H9 (cell line): ENCODE measurements at regions not wholly inside any gene's neighbourhood (a gene's known extent, or its start where the extent isn't known, plus 50 kb on each side); places are given as distances from the start of the nearest gene placed in this dataset.

Experiments
- DNase-seq: peaks from one replicate; pipeline ENCODE4 v3.0.0-alpha.2; 2017
- H2AFZ ChIP-seq: one replicate; pipeline ENCODE4 v1.6.1; 2013; ENCODE audit warnings: mild to moderate bottlenecking, low read length, control low read depth, moderate library complexity
- H2AK5ac ChIP-seq: 2 replicates; pipeline ENCODE4 v1.6.1; 2013; ENCODE audit warnings: low read length, control low read depth, mixed read lengths; ENCODE audit not compliant: insufficient read length
- H2BK120ac ChIP-seq: one replicate; pipeline ENCODE4 v1.6.1; 2013; ENCODE audit warnings: low read depth, mild to moderate bottlenecking, low read length, control low read depth, inconsistent platforms; ENCODE audit not compliant: poor library complexity, severe bottlenecking
- H2BK12ac ChIP-seq: 2 replicates; pipeline ENCODE4 v1.6.1; 2013; ENCODE audit warnings: low read length, control low read depth, mixed read lengths, low read depth; ENCODE audit not compliant: insufficient read length
- H2BK15ac ChIP-seq: 2 replicates; pipeline ENCODE4 v1.6.1; 2013; ENCODE audit warnings: low read depth, low read length, control low read depth
- H2BK20ac ChIP-seq: one replicate; pipeline ENCODE4 v1.6.1; 2013; ENCODE audit warnings: low read depth, mild to moderate bottlenecking, low read length, control low read depth, inconsistent platforms; ENCODE audit not compliant: poor library complexity, severe bottlenecking
- H2BK5ac ChIP-seq: 2 replicates; pipeline ENCODE4 v1.6.1; 2013; ENCODE audit warnings: low read length, control low read depth, mixed read lengths; ENCODE audit not compliant: insufficient read length
- H3K14ac ChIP-seq: 2 replicates; pipeline ENCODE4 v1.6.1; 2013; ENCODE audit warnings: low read length, control low read depth; ENCODE audit not compliant: insufficient read depth
- H3K18ac ChIP-seq: 2 replicates; pipeline ENCODE4 v1.6.1; 2013; ENCODE audit warnings: low read depth, mild to moderate bottlenecking, mixed read lengths, low read length, control low read depth; ENCODE audit not compliant: insufficient read length
- H3K23ac ChIP-seq: 2 replicates; pipeline ENCODE4 v1.6.1; 2013; ENCODE audit warnings: low read length, control low read depth, mixed read lengths, low read depth; ENCODE audit not compliant: insufficient read length
- H3K23me2 ChIP-seq: 2 replicates; pipeline ENCODE4 v1.6.1; 2013; ENCODE audit warnings: low read depth, mild to moderate bottlenecking, mixed read lengths, low read length, control low read depth; ENCODE audit not compliant: insufficient read length, poor library complexity, severe bottlenecking
- H3K27ac ChIP-seq: 2 replicates; pipeline ENCODE4 v1.5.1; 2013; ENCODE audit warnings: low read length, control low read depth, mixed read lengths, low read depth; ENCODE audit not compliant: insufficient read length
- H3K27me3 ChIP-seq: 2 replicates; pipeline ENCODE4 v1.6.1; 2013; ENCODE audit warnings: low read length, control low read depth, inconsistent platforms; ENCODE audit not compliant: insufficient read depth
- H3K4ac ChIP-seq: 2 replicates; pipeline ENCODE4 v1.6.1; 2013; ENCODE audit warnings: low read depth, mild to moderate bottlenecking, control low read depth, inconsistent platforms, low read length, moderate library complexity
- H3K4me1 ChIP-seq: 2 replicates; pipeline ENCODE4 v1.6.1; 2013; ENCODE audit warnings: low read length, control low read depth, inconsistent platforms; ENCODE audit not compliant: insufficient read depth
- H3K4me2 ChIP-seq: 2 replicates; pipeline ENCODE4 v1.6.1; 2013; ENCODE audit warnings: low read length, control low read depth, mixed read lengths; ENCODE audit not compliant: insufficient read length, insufficient read depth
- H3K56ac ChIP-seq: 2 replicates; pipeline ENCODE4 v1.6.1; 2013; ENCODE audit warnings: low read depth, mild to moderate bottlenecking, mixed read lengths, low read length, control low read depth; ENCODE audit not compliant: insufficient read length
- H3K79me1 ChIP-seq: 2 replicates; pipeline ENCODE4 v1.6.1; 2013; ENCODE audit warnings: low read depth, mild to moderate bottlenecking, moderate library complexity, low read length, control low read depth, inconsistent platforms; ENCODE audit not compliant: insufficient read depth, poor library complexity, severe bottlenecking
- H3K79me2 ChIP-seq: 2 replicates; pipeline ENCODE4 v1.6.1; 2013; ENCODE audit warnings: low read length, control low read depth, inconsistent platforms; ENCODE audit not compliant: insufficient read depth
- H3K9ac ChIP-seq: 2 replicates; pipeline ENCODE4 v1.6.1; 2013; ENCODE audit warnings: low read length, control low read depth, mixed read lengths; ENCODE audit not compliant: insufficient read length; ENCODE audit errors: extremely low read depth
- H3K9me3 ChIP-seq: one replicate; pipeline ENCODE4 v1.6.1; 2013; ENCODE audit warnings: low read depth, low read length, inconsistent platforms; ENCODE audit not compliant: control insufficient read depth
- H3T11ph ChIP-seq: one replicate; pipeline ENCODE4 v1.6.1; 2013; ENCODE audit warnings: mild to moderate bottlenecking, low read length, control low read depth, inconsistent platforms
- H4K20me1 ChIP-seq: one replicate; pipeline ENCODE4 v1.6.1; 2013; ENCODE audit not compliant: control insufficient read depth, insufficient read length, insufficient read depth
- H4K5ac ChIP-seq: 2 replicates; pipeline ENCODE4 v1.6.1; 2013; ENCODE audit warnings: low read depth, mild to moderate bottlenecking, mixed read lengths, low read length, control low read depth; ENCODE audit not compliant: insufficient read length
- H4K8ac ChIP-seq: replicated peaks from 2 replicates; pipeline ENCODE4 v1.6.1; 2013; ENCODE audit warnings: low read length, control low read depth, mixed read lengths, low read depth; ENCODE audit not compliant: insufficient read length
- H4K91ac ChIP-seq: 2 replicates; pipeline ENCODE4 v1.6.1; 2013; ENCODE audit warnings: low read depth, mild to moderate bottlenecking, moderate library complexity, mixed read lengths, low read length, control low read depth; ENCODE audit not compliant: insufficient read length
- H3K27ac Mint-ChIP-seq, 3 experiments: 2 replicates in 2 of 3; 3 replicates in 1 of 3; pipeline ENCODE4 v1.8.0; 2020 to 2021; ENCODE audit warnings: mixed read lengths in 3 of 3, mild to moderate bottlenecking in 1 of 3, moderate library complexity in 1 of 3
- H3K27me3 Mint-ChIP-seq: 2 replicates; pipeline ENCODE4 v1.8.0; 2021; ENCODE audit warnings: low read depth, mild to moderate bottlenecking, moderate library complexity, mixed read lengths
- H3K36me3 Mint-ChIP-seq, 3 experiments: 2 replicates in 2 of 3; 3 replicates in 1 of 3; pipeline ENCODE4 v1.8.0; 2020 to 2021; ENCODE audit warnings: low read depth in 3 of 3, mixed read lengths in 3 of 3; ENCODE audit not compliant: insufficient read depth in 1 of 3
- H3K4me1 Mint-ChIP-seq, 2 experiments: 2 replicates each; pipeline ENCODE4 v1.8.0; 2020; ENCODE audit warnings: mixed read lengths in 2 of 2
- H3K4me3 Mint-ChIP-seq, 2 experiments: 2 replicates in 1 of 2; 3 replicates in 1 of 2; pipeline ENCODE4 v1.8.0; 2020 to 2021; ENCODE audit warnings: mild to moderate bottlenecking in 2 of 2, mixed read lengths in 2 of 2, moderate library complexity in 1 of 2
- H3K9me3 Mint-ChIP-seq, 2 experiments: 2 replicates in 1 of 2; 3 replicates in 1 of 2; pipeline ENCODE4 v1.8.0; 2020; ENCODE audit warnings: mild to moderate bottlenecking in 2 of 2, mixed read lengths in 2 of 2, moderate library complexity in 1 of 2
- WGBS: extraction: QIAGEN DNeasy Blood & Tissue Kit; methylation state at CpG from one replicate; pipeline ENCODE4 v1.1.7; 2013; ENCODE audit warnings: missing lambda C conversion rate, low lambda C conversion rate, mixed read lengths; ENCODE audit not compliant: insufficient read length; ENCODE audit errors: extremely low coverage; 5-methylcytosine and 5-hydroxymethylcytosine counted together
- TF ChIP-seq, protein P1 (sequence below): fragments of 200-600 bp; sonication (generic); conservative IDR thresholded peaks from 3 replicates; pipeline ENCODE4 v1.8.0; 2021; ENCODE audit warnings: antibody characterized with exemption, mild to moderate bottlenecking

DNA sequence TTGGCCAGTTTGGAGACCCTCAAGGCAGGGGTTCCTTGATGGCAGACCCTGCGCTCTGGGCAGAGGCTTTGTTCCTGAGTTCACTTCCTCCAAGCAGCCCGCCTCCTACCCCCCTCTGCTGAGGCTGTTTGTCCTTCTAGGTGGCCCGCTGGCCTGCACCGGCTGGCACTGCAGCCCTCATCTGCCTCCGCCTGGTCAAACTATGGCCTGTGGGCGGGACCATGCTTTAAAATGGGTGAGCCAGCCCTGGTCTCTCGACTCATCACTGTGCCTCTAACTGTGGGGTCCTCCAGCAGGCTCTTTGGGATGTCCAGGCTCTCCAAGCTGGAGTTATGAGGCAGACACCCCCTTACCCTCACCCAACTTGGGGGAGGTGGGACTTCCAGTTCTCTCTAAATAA is 78.9 kb upstream of the SLC22A11 start:
- Histone ChIP-seq H3K4me1 (no peaks in the 10 kb centered on the region), H4K8ac (no peak overlapping the region), H3T11ph (no peak overlapping the region), H2AK5ac (no peak overlapping the region), H3K9me3 (no peaks in the 10 kb centered on the region), H3K18ac (no peak overlapping the region), H2BK5ac (no peak overlapping the region), H2BK20ac (no peak overlapping the region), H4K5ac (no peak overlapping the region), H2BK15ac (no peak overlapping the region), H3K23me2 (no peaks in the 10 kb centered on the region), H3K9ac (no peak overlapping the region), H3K4me2 (no peak overlapping the region), H2BK120ac (no peak overlapping the region), H3K23ac (no peak overlapping the region), H3K27me3 (no peaks in the 10 kb centered on the region), H3K56ac (no peak overlapping the region), H2AFZ (no peak overlapping the region), H2BK12ac (no peak overlapping the region), H3K14ac (no peak overlapping the region), H3K79me1 (no peaks in the 10 kb centered on the region), H3K79me2 (no peaks in the 10 kb centered on the region), H3K27ac (no peak overlapping the region), H3K4ac (no peak overlapping the region), H4K91ac (no peak overlapping the region), H4K20me1 (no peaks in the 10 kb centered on the region)
- peaks cover 10 to 25% of the 10 kb centered on the region in 2 experiments for H3K4me1 Mint-ChIP-seq
- no peak overlapping the region for H3K27ac Mint-ChIP-seq
- no CpG with 5 or more reads among the region's 7 CpGs for WGBS
- TF ChIP-seq, protein P1, sequence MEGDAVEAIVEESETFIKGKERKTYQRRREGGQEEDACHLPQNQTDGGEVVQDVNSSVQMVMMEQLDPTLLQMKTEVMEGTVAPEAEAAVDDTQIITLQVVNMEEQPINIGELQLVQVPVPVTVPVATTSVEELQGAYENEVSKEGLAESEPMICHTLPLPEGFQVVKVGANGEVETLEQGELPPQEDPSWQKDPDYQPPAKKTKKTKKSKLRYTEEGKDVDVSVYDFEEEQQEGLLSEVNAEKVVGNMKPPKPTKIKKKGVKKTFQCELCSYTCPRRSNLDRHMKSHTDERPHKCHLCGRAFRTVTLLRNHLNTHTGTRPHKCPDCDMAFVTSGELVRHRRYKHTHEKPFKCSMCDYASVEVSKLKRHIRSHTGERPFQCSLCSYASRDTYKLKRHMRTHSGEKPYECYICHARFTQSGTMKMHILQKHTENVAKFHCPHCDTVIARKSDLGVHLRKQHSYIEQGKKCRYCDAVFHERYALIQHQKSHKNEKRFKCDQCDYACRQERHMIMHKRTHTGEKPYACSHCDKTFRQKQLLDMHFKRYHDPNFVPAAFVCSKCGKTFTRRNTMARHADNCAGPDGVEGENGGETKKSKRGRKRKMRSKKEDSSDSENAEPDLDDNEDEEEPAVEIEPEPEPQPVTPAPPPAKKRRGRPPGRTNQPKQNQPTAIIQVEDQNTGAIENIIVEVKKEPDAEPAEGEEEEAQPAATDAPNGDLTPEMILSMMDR: no peak
- DNase-seq: no peak
- no peak overlapping the region for H3K4me3 Mint-ChIP-seq
- no peaks in the 10 kb centered on the region for H3K9me3 Mint-ChIP-seq
- no peaks in the 10 kb centered on the region for H3K36me3 Mint-ChIP-seq
- H3K27me3 Mint-ChIP-seq: peaks cover 45% of the 10 kb centered on the region
